Sciatic nerve (tissue), 2 donors: ENCODE measurements at regions not wholly inside any gene's neighbourhood (a gene's known extent, or its start where the extent isn't known, plus 50 kb on each side); places are given as distances from the start of the nearest gene placed in this dataset.

Experiments used
- ATAC-seq: fragments of 200-7000 bp; cut with Tn5 transposase; one replicate; pipeline ENCODE4 v1.9.1; 2020; ENCODE audit warnings: mild to moderate bottlenecking, moderate library complexity
- DNase-seq: peaks from one replicate; pipeline ENCODE4 v3.0.0-alpha.2; 2020; ENCODE audit warnings: low spot score
- intact Hi-C: fragments of 100-400 bp; cut with DNase I; formaldehyde crosslinking; loops from one replicate; pipeline ENCODE4 v1.14.2; 2022
- donor health status: DM: no; HTN: no; CAD: no.
- donor health status: DM: no; HTN: no; CAD: no.

GRCh38 chr10:10164848-10165247, 852.8 kb upstream of the CELF2 start:
- intact Hi-C loops = no loop called here
- DNase-seq (no peak), ATAC-seq (no peak)

- ATAC-seq (no peak), DNase-seq (no peak)
- intact Hi-C loops = no loop called here
Observed at GRCh38 chr10:10165415-10165814, 852.3 kb upstream of the CELF2 start.

- intact Hi-C loops = no loop called here
- ATAC-seq = no peak
- no peak for DNase-seq
Observed at GRCh38 chr10:10178476-10178875, 839.2 kb upstream of the CELF2 start.

- intact Hi-C loops = no loop called here
- ATAC-seq = no peak
Observed at GRCh38 chr10:10193848-10194247, 823.8 kb upstream of the CELF2 start.

GRCh38 chr10:10196701-10197100, 821.0 kb upstream of the CELF2 start:
- DNase-seq (no peak), ATAC-seq (no peak)
- intact Hi-C loops = no loop called here

More at GRCh38 chr10:10193848-10194247, 823.8 kb upstream of the CELF2 start:
- no peak for DNase-seq

GRCh38 chr10:10197423-10197822, 820.2 kb upstream of the CELF2 start:
- no peak for ATAC-seq
- no peak for DNase-seq
- intact Hi-C loops = no loop called here

GRCh38 chr10:10198363-10198762, 819.3 kb upstream of the CELF2 start:
- no peak for DNase-seq
- intact Hi-C loops = no loop called here
- no peak for ATAC-seq

GRCh38 chr10:10204415-10204814, 813.3 kb upstream of the CELF2 start:
- DNase-seq = no peak
- ATAC-seq = no peak
- intact Hi-C loops = no loop called here

GRCh38 chr10:10205906-10206305, 811.8 kb upstream of the CELF2 start:
- intact Hi-C loops = no loop called here
- DNase-seq = no peak
- no peak for ATAC-seq

GRCh38 chr10:10207538-10207937, 810.1 kb upstream of the CELF2 start:
- intact Hi-C loops = no loop called here
- no peak for DNase-seq
- no peak for ATAC-seq

- intact Hi-C loops = no loop called here
- DNase-seq = no peak
- no peak for ATAC-seq
Observed at GRCh38 chr10:10208196-10208595, 809.5 kb upstream of the CELF2 start.

- intact Hi-C loops = no loop called here
- DNase-seq (no peak), ATAC-seq (peak; percentile 92)
Observed at GRCh38 chr10:10209167-10209566, 808.5 kb upstream of the CELF2 start.

GRCh38 chr10:10211409-10211808, 806.3 kb upstream of the CELF2 start:
- DNase-seq = no peak
- intact Hi-C loops = no loop called here
- ATAC-seq = no peak

GRCh38 chr10:10213237-10213636, 804.4 kb upstream of the CELF2 start:
- ATAC-seq = no peak
- no peak for DNase-seq
- intact Hi-C loops = no loop called here

GRCh38 chr10:10222304-10222841, 795.3 kb upstream of the CELF2 start:
- DNase-seq (no peak), ATAC-seq (no peak)
- intact Hi-C loops = no loop called here

GRCh38 chr10:10223131-10223530, 794.5 kb upstream of the CELF2 start:
- no peak for ATAC-seq
- DNase-seq = no peak
- intact Hi-C loops = no loop called here

GRCh38 chr10:10225136-10225676, 792.5 kb upstream of the CELF2 start:
- no peak for ATAC-seq
- intact Hi-C loops = no loop called here

GRCh38 chr10:10233229-10233628, 784.4 kb upstream of the CELF2 start:
- ATAC-seq (no peak), DNase-seq (no peak)
- intact Hi-C loops = loop anchor here (2.0 kb wide), 1 partner anchor 56 kb away; no protein-coding TSS in a partner anchor

More at GRCh38 chr10:10225136-10225676, 792.5 kb upstream of the CELF2 start:
- no peak for DNase-seq

- ATAC-seq (no peak), DNase-seq (no peak)
- intact Hi-C loops = no loop called here
Observed at GRCh38 chr10:10235003-10235402, 782.7 kb upstream of the CELF2 start.

GRCh38 chr10:10247585-10247984, 770.1 kb upstream of the CELF2 start:
- no peak for DNase-seq
- ATAC-seq = no peak
- intact Hi-C loops = no loop called here

- DNase-seq (no peak), ATAC-seq (no peak)
- intact Hi-C loops = no loop called here
Observed at GRCh38 chr10:10256860-10257259, 760.8 kb upstream of the CELF2 start.
